ENCODE measurements at regions not wholly inside any gene's neighbourhood (a gene's known extent, or its start where the extent isn't known, plus 50 kb on each side); places are given as distances from the start of the nearest gene placed in this dataset.
"Not testable (repeated sequence)": the region's sequence is repeated elsewhere in the genome, so short reads cannot be mapped to it uniquely, and the experiment has no call there.

- not testable (repeated sequence) for TF ChIP-seq PAX5 (IDR thresholded peaks at IDR 0.05; ENCODE audit: insufficient read depth, low read length, severe bottlenecking); POLR2A (IDR thresholded peaks at IDR 0.05; ENCODE audit: low read depth, low read length); TAF1 (IDR thresholded peaks at IDR 0.05; ENCODE audit: low read depth, low read length); SPI1 (IDR thresholded peaks at IDR 0.05; ENCODE audit: low read depth, low read length)
These were observed 64.1 kb upstream of the RUBCNL start for GRCh38 chr13:46451145-46451544.
